Body of pancreas (tissue), 4 donors: ENCODE measurements at regions not wholly inside any gene's neighbourhood (a gene's known extent, or its start where the extent isn't known, plus 50 kb on each side); places are given as distances from the start of the nearest gene placed in this dataset.

Experiments
- ATAC-seq: fragments of 150-250 bp; one replicate; pipeline ENCODE4 v1.9.1; 2016
- DNase-seq, 4 donors: peaks; one replicate each; pipeline ENCODE4 v3.0.0-alpha.2; 2019
- H3K27ac ChIP-seq, 4 donors: fragments of 200-600 bp; sonication (generic); 1 replicate in 3 of 4; 2 replicates in 1 of 4; pipeline versions ENCODE4 v1.5.1 to v1.6.1; 2016 to 2019; ENCODE audit warnings: mild to moderate bottlenecking in 1 of 4, mixed read lengths in 1 of 4, moderate library complexity in 1 of 4
- H3K27me3 ChIP-seq, 2 donors: fragments of 200-600 bp; sonication (generic); one replicate each; pipeline ENCODE4 v1.6.0; 2016; ENCODE audit warnings: mild to moderate bottlenecking in 1 of 2
- H3K36me3 ChIP-seq, 2 donors: fragments of 200-600 bp; sonication (generic); replicated peaks in 1 of 2; 2 replicates each; pipeline ENCODE4 v1.5.1; 2016; ENCODE audit warnings: low read depth in 2 of 2; ENCODE audit not compliant: insufficient read depth in 1 of 2
- H3K4me1 ChIP-seq: fragments of 200-600 bp; sonication (generic); one replicate; pipeline ENCODE4 v1.6.0; 2016
- H3K4me3 ChIP-seq, 2 donors: fragments of 200-600 bp; sonication (generic); 1 replicate in 1 of 2; 2 replicates in 1 of 2; pipeline ENCODE4 v1.5.1; 2016 to 2019
- H3K9me3 ChIP-seq, 3 donors: fragments of 200-600 bp; sonication (generic); 1 replicate in 2 of 3; 2 replicates in 1 of 3; pipeline ENCODE4 v1.5.1; 2016
- POLR2A ChIP-seq, 3 donors: fragments of 450-650 bp; IDR thresholded peaks; one replicate each; pipeline ENCODE4 v1.6.1; 2016; ENCODE audit warnings: antibody characterized with exemption in 3 of 3, mild to moderate bottlenecking in 2 of 3
- WGBS, 2 donors: methylation state at CpG; one replicate each; pipeline ENCODE4 v1.1.5; 2017; 5-methylcytosine and 5-hydroxymethylcytosine counted together
- intact Hi-C: fragments of 100-400 bp; cut with DNase I; formaldehyde crosslinking; loops from one replicate; pipeline ENCODE4 v1.15.1; 2023
- TF ChIP-seq, protein P1 (sequence below), 7 experiments: fragments of 450-650 bp in 4 of 7; fragments of 200-600 bp in 3 of 7; sonication (generic) in 3 of 7; IDR thresholded peaks; one replicate each; pipeline ENCODE4 v1.5.1; 2016 to 2019; ENCODE audit warnings: antibody characterized with exemption in 7 of 7

DNA sequence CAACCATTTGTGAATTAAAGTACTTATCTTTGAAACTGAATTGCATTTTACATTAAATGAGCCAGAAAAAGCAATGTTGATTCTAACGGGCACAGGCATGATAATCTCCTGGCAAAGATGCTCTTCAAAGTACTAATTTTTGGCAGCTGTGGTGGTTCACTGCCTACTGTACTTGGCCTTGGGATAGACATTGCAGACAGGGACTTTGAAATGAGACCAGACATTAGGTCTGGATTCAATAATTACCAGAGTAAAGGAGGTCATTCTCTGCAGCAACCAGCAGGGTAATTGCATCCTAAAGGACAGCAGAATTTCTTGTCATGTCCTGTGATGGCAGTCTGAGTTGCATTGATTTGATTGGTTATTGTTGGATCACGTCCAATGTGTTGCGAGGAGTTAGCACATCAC, 986.5 kb downstream of the TDRD15 start:
- no peak for ATAC-seq
- intact Hi-C loops, result no loop called here
- Histone ChIP-seq H3K4me3 (no peak overlapping the region), H3K36me3 (no peaks in the 10 kb centered on the region), H3K27me3 (no peaks in the 10 kb centered on the region), H3K9me3 (no peaks in the 10 kb centered on the region), H3K4me1 (no peaks in the 10 kb centered on the region), H3K27ac (no peak overlapping the region)
- WGBS, 2 donors, result 33 to 40% methylated on average over 3 of the region's 3 CpGs
- DNase-seq, result no peak
- TF ChIP-seq, protein P1, sequence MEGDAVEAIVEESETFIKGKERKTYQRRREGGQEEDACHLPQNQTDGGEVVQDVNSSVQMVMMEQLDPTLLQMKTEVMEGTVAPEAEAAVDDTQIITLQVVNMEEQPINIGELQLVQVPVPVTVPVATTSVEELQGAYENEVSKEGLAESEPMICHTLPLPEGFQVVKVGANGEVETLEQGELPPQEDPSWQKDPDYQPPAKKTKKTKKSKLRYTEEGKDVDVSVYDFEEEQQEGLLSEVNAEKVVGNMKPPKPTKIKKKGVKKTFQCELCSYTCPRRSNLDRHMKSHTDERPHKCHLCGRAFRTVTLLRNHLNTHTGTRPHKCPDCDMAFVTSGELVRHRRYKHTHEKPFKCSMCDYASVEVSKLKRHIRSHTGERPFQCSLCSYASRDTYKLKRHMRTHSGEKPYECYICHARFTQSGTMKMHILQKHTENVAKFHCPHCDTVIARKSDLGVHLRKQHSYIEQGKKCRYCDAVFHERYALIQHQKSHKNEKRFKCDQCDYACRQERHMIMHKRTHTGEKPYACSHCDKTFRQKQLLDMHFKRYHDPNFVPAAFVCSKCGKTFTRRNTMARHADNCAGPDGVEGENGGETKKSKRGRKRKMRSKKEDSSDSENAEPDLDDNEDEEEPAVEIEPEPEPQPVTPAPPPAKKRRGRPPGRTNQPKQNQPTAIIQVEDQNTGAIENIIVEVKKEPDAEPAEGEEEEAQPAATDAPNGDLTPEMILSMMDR (IDR thresholded peaks at IDR 0.05), result no peak
- no peak for TF ChIP-seq POLR2A (IDR thresholded peaks at IDR 0.05)

DNA sequence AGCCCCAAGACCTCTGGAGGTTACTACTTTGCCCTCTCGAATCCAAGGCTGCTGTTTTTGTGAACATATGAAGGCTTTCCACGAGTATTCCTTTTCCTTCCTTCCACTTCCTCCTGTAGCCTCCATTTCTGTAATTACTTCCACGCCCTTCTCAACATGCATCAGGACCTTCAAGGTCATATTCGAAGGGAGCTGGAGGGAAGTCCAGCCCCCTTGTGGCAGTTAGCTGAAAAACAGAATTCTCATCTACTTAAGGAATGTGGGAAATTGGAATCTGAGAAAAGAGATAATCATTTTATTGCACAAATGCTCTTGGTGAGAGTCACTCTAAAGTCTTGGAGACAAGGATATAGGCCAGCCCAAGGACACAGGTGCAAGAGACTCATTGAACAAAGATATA, 1000.2 kb downstream of the TDRD15 start:
- H3K27me3 ChIP-seq, result no peaks in the 10 kb centered on the region
- 37 to 44% methylated on average over 4 of the region's 4 CpGs for WGBS, 2 donors
- DNase-seq, result no peak
- TF ChIP-seq, protein P1 (IDR thresholded peaks at IDR 0.05), result no peak
- no peak for TF ChIP-seq POLR2A (IDR thresholded peaks at IDR 0.05)
- no peak overlapping the region for H3K27ac ChIP-seq
- no peak overlapping the region for H3K4me3 ChIP-seq
- H3K36me3 ChIP-seq, result no peaks in the 10 kb centered on the region
- ATAC-seq, result no peak
- intact Hi-C loops, result no loop called here
- no peaks in the 10 kb centered on the region for H3K4me1 ChIP-seq
- H3K9me3 ChIP-seq, result no peaks in the 10 kb centered on the region

DNA sequence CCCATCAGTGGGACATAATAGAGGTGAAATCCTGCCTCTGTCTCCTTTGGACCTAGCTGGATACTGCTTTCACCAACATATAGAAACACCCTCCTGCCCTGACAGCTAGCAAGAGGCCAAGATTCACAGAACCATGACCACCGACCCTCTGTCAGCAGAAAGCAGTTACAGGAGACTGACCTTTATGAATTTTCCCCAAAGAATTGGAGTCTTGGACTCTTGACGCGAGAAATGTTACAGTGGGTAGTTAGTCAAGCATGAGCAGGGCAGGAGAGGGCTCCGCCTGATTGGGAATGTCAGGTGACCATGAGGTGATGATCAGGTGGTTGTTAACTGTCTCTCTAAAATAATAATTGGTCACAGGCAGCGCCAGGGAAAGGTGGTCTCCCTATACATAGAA, 1002.3 kb downstream of the TDRD15 start:
- TF ChIP-seq, protein P1 (IDR thresholded peaks at IDR 0.05), result no peak
- TF ChIP-seq POLR2A (IDR thresholded peaks at IDR 0.05), result no peak
- Histone ChIP-seq H3K27me3 (no peaks in the 10 kb centered on the region), H3K36me3 (no peaks in the 10 kb centered on the region), H3K4me1 (no peaks in the 10 kb centered on the region), H3K27ac (no peak overlapping the region), H3K4me3 (no peak overlapping the region), H3K9me3 (no peaks in the 10 kb centered on the region)
- 71 to 77% methylated on average over 5 of the region's 5 CpGs for WGBS, 2 donors
- no peak for ATAC-seq
- no peak for DNase-seq
- intact Hi-C loops, result no loop called here

DNA sequence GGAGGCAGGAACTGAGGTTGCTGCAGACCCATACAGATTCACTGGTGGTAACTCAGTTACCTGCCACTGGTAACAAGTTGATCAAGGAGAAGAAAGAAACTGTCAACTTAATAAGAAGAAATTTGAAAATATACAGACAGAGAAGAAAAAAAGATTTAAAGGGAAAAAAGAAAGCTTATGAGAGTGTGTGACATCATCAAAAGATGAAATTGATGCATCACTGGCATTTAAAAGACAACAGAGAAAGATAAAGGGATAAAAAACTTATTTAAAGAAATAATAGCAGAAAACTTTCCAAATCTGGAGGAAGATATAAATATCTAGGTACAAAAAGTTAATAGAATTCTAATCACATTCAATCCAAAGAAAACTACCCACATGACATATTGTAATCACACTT, 1003.2 kb downstream of the TDRD15 start:
- no peak for DNase-seq
- no peak for ATAC-seq
- no peaks in the 10 kb centered on the region for H3K4me1 ChIP-seq
- no peak overlapping the region for H3K4me3 ChIP-seq
- intact Hi-C loops, result no loop called here
- H3K27ac ChIP-seq, result no peak overlapping the region
- no peaks in the 10 kb centered on the region for H3K27me3 ChIP-seq
- H3K36me3 ChIP-seq, result no peaks in the 10 kb centered on the region
- no peaks in the 10 kb centered on the region for H3K9me3 ChIP-seq
- TF ChIP-seq, protein P1 (IDR thresholded peaks at IDR 0.05), result no peak
- TF ChIP-seq POLR2A (IDR thresholded peaks at IDR 0.05), result no peak

DNA sequence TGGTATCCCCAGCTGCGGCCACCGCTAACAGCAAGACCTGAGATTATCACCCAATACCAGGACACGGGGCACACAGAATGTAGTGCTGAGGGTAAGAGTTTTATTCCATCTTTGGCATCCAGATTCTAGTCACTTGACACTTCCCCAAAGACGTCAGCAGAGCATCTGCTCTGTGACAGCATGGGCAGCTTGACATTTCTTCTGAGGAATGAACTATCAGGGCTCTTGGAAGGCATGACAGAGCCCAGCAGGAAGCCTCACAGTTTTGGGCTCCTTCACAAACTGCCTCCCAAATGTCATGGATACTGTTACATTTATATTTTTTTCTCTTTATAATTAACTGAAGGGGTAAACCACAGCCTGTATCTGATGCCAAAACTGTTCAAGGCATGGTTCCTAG, 1010.7 kb downstream of the TDRD15 start:
- no peak for TF ChIP-seq POLR2A (IDR thresholded peaks at IDR 0.05)
- TF ChIP-seq, protein P1 (IDR thresholded peaks at IDR 0.05), result no peak
- intact Hi-C loops, result no loop called here
- DNase-seq, result no peak
- WGBS, 2 donors, result 67 to 70% methylated on average over 4 of the region's 4 CpGs
- no peaks in the 10 kb centered on the region for H3K36me3 ChIP-seq
- ATAC-seq, result no peak
- no peaks in the 10 kb centered on the region for H3K4me1 ChIP-seq
- no peak overlapping the region for H3K27ac ChIP-seq
- no peak overlapping the region for H3K4me3 ChIP-seq
- H3K27me3 ChIP-seq, result no peaks in the 10 kb centered on the region
- H3K9me3 ChIP-seq, result no peaks in the 10 kb centered on the region
